GM18499 (cell line): ENCODE measurements at regions not wholly inside any gene's neighbourhood (a gene's known extent, or its start where the extent isn't known, plus 50 kb on each side); places are given as distances from the start of the nearest gene placed in this dataset.

ENCODE experiments used
- ATAC-seq: cut with Tn5 transposase; IDR thresholded peaks from one replicate; pipeline ENCODE4 v1.9.1; 2021; ENCODE audit warnings: moderate number of reproducible peaks; ENCODE audit not compliant: insufficient read depth, unreplicated experiment

DNA sequence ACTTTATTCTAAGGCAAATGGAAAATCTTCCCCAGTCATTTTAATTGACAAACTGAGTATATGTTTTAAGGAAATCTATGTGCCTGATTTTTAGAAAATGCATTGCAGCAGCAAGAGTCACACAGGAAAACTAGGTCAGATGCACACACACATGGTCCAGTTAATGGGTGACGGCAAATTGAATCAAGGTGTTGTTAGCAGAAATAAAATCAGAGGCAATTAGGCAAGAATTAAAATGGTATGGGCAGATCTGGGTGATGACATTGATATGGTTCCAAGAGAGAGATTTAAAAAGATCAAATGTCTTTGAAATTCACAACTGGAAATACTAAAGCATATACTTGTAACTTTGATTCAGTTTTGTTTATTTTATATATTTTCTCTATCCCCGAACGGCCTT is 174.2 kb upstream of the CDH19 start:
- ATAC-seq = no peak

DNA sequence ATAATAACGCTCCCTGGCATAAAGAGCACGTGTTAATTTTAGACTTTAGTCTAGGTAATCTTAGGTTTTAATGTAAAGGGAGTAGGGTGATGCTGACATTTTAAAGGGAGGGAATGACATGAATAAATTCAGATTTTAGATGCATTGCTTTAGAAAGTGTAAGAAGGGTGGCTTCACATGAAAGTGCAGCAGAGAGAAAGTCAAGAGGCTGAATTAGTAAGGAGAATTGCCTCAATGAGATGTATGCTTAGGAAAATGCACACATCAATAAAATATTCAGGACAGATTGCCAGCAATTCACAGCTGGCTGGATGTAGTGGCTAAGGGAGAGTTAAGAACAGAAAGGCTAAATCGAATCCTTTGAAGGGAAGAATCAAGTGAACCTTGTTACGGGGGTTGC is 165.5 kb upstream of the CDH19 start:
- ATAC-seq = no peak

DNA sequence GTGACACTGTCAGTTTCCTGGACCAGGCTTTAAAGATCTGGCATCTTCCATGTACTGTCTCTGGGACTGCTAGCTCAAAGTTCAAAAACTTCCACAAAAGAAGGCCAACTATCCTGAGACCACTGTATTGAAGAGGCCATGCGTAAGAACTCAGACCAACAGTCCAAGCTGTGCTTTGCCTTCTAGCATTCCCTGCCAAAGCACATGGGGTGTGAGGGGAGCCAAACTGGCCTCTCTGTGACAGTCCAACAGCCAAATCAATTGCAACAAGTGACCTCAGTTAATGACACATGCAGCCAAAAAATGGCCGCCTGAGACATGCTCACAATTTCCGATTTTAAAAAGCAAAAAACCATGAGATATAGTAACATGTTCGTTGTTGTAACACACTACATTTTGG is 160.3 kb upstream of the CDH19 start:
- ATAC-seq = no peak

DNA sequence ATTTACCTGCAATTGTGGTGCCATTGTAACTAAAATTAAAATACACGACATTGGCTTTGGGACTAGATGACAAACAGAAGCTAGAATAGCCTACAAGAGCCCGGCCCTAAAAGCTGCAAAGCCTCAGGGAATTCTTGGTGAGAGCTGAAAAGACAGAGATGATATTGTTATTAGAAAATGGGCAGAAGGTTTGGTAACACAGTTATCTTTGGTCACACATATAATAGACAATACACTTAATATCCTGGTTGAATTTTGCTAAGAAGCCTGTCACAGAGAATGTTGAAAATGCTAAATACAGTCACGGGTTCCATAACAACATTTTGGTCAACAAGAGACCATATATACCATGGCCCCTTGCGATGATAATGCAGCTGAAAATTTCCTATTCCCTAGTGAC is 157.3 kb upstream of the CDH19 start:
- ATAC-seq = no peak

DNA sequence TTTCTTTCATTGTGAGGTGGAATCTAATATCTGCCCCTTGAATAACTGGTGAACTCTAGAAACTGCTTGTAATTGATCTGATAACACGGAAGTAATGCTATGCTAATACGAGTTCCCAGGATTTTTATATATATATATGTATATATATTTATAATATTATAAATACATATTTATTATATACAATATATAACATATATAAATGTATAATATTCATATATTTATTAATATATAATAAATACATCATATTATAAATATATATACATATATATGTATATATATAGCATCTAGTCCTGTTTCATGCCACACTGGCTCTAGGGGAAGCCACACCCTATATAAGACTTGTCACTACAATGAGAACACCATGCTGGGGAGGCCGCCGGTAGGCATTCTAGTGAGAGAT is 156.7 kb upstream of the CDH19 start:
- no peak for ATAC-seq

DNA sequence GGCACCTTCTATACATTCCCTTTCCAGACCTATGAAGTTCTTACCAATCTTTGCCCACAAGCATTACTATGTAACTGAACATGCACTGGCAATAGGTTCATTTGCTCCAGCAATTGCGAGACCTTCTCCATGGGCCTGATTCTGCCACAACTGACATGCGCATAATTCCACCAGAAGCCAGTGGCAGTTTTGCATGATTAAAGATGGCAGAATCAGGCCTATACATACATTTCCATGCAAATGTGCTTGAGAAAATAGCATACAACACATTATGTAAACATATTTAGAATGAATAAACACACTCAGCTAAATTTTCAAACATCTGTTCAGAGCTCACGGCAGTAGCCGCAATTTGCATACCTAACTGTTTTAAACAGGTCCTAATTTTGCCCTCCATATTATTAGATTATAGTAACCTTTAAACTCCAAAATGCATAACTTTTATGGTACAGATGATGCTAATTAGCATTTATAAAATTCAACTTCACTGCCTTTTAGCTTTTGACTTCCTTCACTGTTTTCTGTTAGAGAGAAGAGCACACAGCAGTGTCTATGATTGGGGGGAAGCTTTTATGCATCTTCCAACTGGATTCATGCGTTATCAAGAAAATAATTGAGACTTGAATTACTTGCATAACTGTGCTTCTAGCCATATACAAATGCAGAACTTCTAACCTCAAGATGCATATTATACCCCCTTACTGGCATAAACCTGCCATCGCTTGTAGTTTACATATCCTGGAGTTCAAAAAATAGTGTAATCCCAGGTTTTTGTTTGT is 155.3 kb upstream of the CDH19 start:
- no peak for ATAC-seq

DNA sequence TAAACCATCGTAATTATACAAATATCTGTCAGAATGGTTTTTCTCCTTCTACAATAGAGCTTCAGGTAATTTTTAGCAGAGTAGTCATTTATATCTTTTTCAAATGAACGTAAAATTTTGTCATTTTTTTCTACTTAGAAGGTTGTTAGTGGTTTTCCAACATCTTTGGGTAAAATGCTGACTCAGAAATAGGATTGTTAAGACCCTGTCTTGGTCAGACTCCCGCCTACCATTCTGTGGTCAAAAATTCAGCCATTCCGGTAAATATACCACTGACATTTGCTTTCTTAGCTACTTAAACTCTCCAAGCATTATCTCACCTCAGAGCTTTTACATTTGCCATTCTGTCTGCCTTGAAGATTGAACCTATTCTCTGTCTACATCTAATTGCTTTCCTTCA is 154.1 kb upstream of the CDH19 start:
- ATAC-seq = no peak

DNA sequence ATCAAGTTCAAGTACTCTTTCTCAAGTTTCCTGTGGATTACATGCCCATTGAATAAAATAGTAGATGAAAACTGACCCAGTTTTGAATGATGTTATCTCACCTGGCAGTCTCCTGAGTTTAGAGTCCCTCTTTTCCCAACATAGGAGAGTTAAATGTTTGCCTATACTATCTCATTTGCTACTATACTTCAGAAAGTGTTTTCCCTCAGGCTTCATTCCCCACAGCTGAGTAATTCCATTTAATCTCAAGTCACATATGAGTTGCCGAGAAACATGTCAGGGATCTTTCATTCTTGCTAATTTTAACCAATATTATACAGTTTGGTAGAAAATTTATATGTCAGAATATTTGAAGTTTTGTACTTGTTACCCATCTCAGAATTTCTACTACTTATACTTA is 150.4 kb upstream of the CDH19 start:
- no peak for ATAC-seq

DNA sequence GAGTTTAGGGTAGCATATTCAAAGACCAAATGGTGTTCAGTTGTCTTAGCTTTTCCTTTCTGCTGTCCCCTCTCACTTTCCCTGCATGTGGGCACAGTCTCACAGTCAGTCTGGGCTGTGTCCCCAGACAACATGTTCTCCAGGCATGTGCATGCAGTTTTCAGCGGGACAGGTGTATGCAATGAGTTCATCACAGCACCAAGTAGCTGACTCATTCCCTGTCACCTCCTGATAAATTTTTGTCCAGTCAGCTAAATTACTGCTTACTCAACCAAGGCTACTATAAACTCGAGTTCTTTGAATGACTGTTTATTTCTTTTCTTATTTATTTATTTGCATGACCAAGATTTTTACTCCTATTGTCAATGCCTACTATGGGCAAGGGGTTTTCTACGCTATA is 148.8 kb upstream of the CDH19 start:
- no peak for ATAC-seq

DNA sequence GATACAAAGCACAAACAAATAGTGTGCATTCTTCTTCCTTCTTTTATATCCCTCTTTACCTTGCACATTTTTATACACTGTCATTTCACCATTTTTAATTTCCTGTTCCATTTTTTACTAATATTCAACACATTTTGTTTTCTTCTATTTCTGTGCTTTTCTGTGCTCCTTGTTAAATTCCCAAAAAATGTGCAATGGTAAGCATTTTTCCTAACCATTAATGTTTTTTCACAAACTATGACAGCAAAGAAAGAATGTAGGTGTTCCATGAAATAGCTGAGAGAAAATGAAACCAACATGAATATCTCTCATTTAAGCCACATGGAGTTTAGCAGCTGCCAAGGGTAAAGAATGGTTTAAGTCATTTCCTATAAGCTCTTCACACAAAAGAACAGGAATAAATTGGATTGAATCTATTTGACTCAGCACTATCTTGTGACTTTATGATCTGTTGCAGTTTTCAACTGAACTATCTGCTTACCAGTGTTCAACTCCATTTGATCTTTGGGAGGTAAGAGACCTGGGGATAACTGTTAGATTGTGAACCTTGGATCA is 145.7 kb upstream of the CDH19 start:
- no peak for ATAC-seq

DNA sequence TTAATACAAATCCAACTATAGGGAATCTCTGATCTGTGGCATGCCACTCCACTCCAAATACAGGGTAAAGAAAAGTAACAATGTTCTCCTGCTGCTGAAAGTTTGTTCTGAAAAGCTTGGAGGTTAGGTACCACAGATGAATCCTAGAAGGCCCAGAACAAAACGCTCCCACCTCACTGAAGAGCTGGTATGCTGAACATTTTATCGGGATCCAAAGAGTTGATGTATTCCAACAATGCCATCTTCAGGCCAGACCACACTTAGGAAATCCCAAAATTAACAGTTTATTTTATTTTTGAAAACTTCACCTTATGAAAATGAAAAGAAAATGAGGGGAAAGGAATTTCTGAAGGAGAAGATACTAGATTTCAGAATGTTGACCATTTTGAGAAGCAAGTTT is 145.1 kb upstream of the CDH19 start:
- no peak for ATAC-seq

DNA sequence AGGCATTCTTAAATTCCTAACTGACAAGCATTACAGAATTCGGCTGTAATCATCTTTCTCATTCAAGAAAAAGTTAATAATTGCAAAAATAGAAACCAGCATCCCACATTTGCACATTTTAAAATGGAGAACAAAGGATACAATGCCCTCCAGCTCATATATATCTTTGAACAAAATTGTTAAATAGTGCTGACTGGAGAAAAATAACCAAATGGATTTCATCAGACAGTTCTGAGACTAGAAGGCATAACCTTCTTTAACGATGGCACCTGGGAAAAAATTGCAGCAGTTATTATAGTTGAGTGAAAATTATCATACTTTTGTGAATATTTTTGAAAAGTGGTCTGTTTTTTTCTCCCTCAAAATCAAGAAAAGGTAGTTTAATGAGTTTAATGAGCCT is 138.9 kb upstream of the CDH19 start:
- no peak for ATAC-seq

DNA sequence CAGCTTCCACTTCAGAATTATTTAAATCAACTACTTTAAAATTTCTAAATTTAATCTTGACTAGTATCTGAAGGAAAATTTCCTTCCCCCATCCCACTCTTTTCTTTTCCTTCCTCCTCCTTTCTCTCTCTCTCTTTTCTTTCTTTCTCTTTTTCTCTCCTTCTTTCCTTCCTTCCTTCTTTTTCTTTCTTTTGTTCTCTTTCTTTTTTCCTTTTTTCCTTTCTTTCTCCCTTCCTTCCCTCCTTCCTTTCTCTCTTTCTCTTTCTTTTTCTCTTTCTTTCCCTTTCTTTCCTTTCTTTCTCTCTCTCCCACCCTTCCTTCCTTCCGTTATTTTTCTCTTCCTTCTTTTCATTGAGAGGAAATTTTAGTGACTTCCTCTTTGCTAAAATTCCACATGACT is 132.0 kb upstream of the CDH19 start:
- ATAC-seq = no peak

DNA sequence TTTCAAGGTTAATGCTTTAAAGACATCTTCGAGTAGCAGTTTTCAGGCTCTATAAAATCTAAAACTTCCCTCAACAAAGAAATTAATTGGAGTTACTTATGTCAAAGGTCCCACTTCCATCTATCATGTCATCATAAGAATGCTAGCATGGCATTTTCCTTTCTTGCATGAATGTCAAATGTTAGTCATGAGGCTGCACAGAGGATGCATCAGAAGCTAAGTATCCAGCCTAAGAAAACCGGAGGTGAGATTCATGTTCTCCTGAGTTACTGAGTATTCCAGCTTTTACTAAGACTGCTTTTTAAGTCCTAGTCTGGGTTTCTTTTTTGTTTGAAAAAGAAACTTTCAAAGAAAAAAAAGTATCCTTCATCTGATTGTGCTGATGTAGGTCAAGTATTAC is 130.6 kb upstream of the CDH19 start:
- no peak for ATAC-seq

DNA sequence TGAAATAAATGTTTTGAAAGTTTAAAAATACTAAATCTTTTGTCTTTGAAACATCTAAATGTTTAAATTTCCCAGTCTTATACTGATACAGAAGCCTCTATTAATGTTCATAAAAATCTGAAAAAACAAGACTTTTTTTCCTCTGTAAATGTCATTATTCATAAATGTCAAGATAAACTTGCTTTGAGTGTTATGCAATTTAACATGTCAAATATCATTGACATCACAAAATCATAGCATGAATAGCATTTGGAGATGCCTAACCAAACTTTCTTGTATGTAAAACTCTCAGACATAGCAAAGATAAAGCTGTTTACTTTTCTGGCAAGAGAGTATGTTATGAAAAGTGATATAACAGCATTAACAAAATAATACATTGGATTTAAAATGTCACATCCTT is 128.0 kb upstream of the CDH19 start:
- no peak for ATAC-seq

DNA sequence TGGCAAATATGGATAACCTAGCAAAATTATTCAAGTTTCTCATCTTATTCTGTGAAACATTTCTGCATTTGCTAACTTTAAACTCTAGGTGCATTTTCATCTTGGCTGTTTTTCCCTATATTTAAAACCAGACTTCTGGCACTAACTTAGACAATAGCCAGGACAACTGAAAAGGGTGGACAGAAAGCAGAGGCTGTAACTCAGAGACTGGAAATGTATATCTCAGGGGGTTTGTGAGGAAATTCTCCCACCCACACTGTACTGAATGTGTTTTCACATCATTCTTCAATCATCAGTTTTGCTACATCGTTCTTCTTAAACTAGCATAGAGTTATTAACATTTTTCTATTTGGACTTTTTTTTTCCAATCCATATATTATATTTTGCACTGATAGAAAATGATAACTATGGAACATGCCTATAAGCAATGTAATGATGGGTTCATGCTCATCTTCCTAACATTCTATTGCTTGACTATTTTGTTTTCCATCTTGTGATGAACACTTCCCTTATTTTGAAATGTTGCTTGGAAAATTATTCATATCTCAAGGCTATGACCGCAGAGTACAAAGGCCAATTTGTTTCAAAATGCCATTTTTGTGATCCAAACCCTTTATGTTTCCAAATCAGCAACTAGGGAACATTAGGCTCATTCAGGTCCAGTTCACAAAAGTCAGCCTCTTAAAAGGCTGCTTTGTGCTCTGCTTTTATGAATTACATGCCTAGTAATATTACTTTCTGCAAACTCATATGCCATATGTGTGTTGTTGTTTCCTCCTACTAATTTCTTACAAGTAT is 125.8 kb upstream of the CDH19 start:
- no peak for ATAC-seq

DNA sequence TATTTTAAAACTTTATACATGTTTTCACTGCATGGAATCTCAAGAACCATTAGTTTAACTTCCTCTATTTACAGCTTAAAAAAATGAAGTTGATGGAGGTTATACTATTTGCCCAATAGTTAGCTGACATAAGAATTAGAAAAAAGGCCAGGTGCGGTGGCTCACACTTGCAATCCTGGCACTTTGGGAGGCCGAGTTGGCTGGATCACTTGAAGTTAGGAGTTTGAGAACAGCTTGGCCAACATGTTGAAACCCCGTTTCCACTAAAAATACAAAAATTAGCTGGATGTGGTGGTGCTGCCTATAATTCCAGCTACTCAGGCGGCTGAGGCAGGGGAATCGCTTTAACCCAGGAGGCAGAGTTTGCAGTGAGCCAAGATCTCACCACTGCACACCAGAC is 125.1 kb upstream of the CDH19 start:
- no peak for ATAC-seq

DNA sequence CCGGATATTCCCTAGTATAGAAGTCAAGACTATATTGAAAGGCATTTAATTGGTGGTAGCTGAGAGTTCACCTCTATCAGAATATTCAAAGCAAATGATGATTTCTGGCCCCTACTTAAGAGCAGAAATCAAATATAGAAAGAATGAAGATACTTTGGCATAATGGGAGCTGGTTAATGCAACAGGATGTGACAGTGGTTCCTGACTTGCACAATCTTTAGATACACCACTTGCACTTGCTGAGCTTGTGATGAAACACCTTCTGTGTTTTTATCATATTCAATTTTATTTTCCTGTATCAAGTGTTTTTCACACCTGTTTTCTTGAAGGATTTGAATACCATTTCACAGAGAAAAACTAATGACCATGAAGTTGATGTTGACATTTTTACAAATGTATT is 124.1 kb upstream of the CDH19 start:
- ATAC-seq = no peak

DNA sequence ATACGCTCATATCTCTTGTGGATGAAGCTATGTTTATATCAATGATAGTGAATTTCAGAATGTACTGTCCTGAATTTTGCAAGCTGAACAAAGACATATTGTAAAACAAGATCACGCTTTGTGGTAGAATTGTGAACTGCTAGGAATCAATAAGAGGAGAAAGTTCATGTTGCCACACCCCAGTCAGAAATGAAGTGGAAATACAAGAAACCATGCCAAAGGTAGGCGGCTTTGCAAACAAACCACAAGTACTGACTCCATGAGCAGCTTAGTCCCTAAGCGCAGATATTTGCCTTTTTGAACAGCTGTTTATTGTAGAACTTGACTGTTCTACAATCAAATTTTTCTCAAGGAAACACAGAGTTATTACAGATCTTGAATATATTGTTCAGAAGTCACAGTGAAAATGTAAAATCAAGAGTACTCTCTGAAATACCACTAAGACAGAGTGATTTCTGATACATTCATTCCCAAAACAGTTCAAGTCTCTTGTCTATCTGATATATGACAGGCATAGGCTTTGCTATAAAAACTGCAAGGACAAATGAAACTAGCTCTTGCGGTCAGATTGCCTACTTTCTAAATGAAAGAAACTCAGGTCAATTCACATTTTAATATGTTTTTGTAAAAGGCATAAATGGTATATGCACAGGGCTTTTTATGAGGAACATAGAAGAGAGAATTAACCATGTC is 120.9 kb upstream of the CDH19 start:
- ATAC-seq = no peak

DNA sequence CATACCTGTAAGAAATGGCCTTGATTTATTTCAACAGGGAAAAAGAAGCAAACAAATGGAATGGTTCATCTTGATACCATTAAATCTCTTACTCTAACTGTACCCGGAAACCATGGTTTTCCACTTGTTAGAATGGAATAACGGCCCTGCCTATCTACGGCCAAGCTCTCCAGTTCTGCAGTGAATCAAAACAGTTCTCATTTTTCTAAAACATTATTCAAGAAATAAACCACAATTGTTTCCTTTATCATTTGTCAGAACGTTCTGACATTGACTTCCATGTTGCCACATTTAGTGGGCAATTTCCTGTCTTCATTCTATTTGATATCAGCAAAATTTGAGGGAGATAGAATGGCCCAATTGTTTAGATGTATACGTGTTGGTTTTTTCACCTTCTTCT is 118.8 kb upstream of the CDH19 start:
- ATAC-seq = no peak

DNA sequence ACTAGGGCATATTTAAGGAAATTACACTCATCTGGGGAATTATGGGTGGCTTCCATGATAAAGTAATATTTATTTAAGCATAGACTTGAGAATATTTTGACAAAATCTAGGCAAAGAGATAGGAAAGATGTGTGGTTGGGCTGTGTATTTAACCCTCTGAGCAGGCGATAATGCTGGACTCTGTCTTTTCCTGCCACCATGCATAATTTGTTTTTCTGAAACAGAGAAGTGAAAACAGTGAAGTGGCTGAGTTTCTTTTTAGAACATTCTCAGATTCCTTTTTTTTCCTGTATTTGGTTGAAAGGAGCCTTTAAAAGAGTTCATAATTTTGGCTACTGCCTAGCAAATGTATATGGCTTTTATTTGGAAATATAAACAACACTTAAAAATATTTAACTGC is 104.8 kb upstream of the CDH19 start:
- no peak for ATAC-seq
